ENCODE measurements at regions not wholly inside any gene's neighbourhood (a gene's known extent, or its start where the extent isn't known, plus 50 kb on each side); places are given as distances from the start of the nearest gene placed in this dataset.

GRCh38 chr11:42201603-42202148 lies 742.2 kb upstream of the LRRC4C start:
- no peaks in the 10 kb centered on the region for H3K9me3 ChIP-seq (ENCODE audit: low read length)

GRCh38 chr11:42205518-42205917 lies 746.1 kb upstream of the LRRC4C start:
- no peak overlapping the region for H2AFZ ChIP-seq (ENCODE audit: low read depth, low read length)
- no peaks in the 10 kb centered on the region for H3F3A ChIP-seq (ENCODE audit: insufficient read depth, low read length, poor library complexity, severe bottlenecking)
- no peaks in the 10 kb centered on the region for H3K36me3 ChIP-seq (ENCODE audit: insufficient read depth, low read length)
- H3K4me2 ChIP-seq (ENCODE audit: low read length) = no peak overlapping the region
- no peaks in the 10 kb centered on the region for H4K20me1 ChIP-seq (ENCODE audit: insufficient read depth)
- no peak overlapping the region for H3K9ac ChIP-seq (ENCODE audit: low read length)
- H3K9me2 ChIP-seq (ENCODE audit: insufficient read depth, low read length) = no peaks in the 10 kb centered on the region
- no peaks in the 10 kb centered on the region for H3K27me3 ChIP-seq (ENCODE audit: insufficient read depth, low read depth, low read length)
- H3K27ac ChIP-seq (ENCODE audit: low read length) = no peak overlapping the region
- no peaks in the 10 kb centered on the region for H3K9me3 ChIP-seq (ENCODE audit: low read length)
- no peaks in the 10 kb centered on the region for H3K79me2 ChIP-seq (replicated peaks; ENCODE audit: insufficient read depth, low read length)
- no peak for TF ChIP-seq EP300 (conservative IDR thresholded peaks at IDR 0.05; ENCODE audit: poor library complexity, severe bottlenecking)
- TF ChIP-seq SMC3 (conservative IDR thresholded peaks at IDR 0.05; ENCODE audit: poor library complexity) = no peak
- TF ChIP-seq MXI1 (conservative IDR thresholded peaks at IDR 0.05; ENCODE audit: poor library complexity, severe bottlenecking) = no peak
- TF ChIP-seq TAF1 (IDR thresholded peaks at IDR 0.05; ENCODE audit: low read depth) = no peak
- TF ChIP-seq, protein P1, sequence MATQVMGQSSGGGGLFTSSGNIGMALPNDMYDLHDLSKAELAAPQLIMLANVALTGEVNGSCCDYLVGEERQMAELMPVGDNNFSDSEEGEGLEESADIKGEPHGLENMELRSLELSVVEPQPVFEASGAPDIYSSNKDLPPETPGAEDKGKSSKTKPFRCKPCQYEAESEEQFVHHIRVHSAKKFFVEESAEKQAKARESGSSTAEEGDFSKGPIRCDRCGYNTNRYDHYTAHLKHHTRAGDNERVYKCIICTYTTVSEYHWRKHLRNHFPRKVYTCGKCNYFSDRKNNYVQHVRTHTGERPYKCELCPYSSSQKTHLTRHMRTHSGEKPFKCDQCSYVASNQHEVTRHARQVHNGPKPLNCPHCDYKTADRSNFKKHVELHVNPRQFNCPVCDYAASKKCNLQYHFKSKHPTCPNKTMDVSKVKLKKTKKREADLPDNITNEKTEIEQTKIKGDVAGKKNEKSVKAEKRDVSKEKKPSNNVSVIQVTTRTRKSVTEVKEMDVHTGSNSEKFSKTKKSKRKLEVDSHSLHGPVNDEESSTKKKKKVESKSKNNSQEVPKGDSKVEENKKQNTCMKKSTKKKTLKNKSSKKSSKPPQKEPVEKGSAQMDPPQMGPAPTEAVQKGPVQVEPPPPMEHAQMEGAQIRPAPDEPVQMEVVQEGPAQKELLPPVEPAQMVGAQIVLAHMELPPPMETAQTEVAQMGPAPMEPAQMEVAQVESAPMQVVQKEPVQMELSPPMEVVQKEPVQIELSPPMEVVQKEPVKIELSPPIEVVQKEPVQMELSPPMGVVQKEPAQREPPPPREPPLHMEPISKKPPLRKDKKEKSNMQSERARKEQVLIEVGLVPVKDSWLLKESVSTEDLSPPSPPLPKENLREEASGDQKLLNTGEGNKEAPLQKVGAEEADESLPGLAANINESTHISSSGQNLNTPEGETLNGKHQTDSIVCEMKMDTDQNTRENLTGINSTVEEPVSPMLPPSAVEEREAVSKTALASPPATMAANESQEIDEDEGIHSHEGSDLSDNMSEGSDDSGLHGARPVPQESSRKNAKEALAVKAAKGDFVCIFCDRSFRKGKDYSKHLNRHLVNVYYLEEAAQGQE (IDR thresholded peaks at IDR 0.05; ENCODE audit: borderline replicate concordance) = no peak
- no peak for TF ChIP-seq RAD21 (conservative IDR thresholded peaks at IDR 0.05)
- no peak for TF ChIP-seq CTCF (IDR thresholded peaks at IDR 0.05; ENCODE audit: poor library complexity, severe bottlenecking)
- TF ChIP-seq POLR2AphosphoS5 (IDR thresholded peaks at IDR 0.05) = no peak
- TF ChIP-seq EZH2 (IDR thresholded peaks at IDR 0.05; ENCODE audit: borderline replicate concordance, insufficient read depth, low read length, poor library complexity, severe bottlenecking) = no peak
- no peak overlapping the region for H3K4me3 ChIP-seq (ENCODE audit: low read length)

More at GRCh38 chr11:42201603-42202148, 742.2 kb upstream of the LRRC4C start:
- no peak overlapping the region for H3K4me3 ChIP-seq (ENCODE audit: low read length)
- no peak overlapping the region for H3K27ac ChIP-seq (ENCODE audit: low read length)
- H4K20me1 ChIP-seq (ENCODE audit: insufficient read depth) = no peaks in the 10 kb centered on the region
- H3K36me3 ChIP-seq (ENCODE audit: insufficient read depth, low read length) = no peaks in the 10 kb centered on the region
- no peaks in the 10 kb centered on the region for H3K9me2 ChIP-seq (ENCODE audit: insufficient read depth, low read length)
- no peaks in the 10 kb centered on the region for H3F3A ChIP-seq (ENCODE audit: insufficient read depth, low read length, poor library complexity, severe bottlenecking)
- TF ChIP-seq CTCF (IDR thresholded peaks at IDR 0.05; ENCODE audit: poor library complexity, severe bottlenecking) (no peak), POLR2AphosphoS5 (IDR thresholded peaks at IDR 0.05) (no peak), TAF1 (IDR thresholded peaks at IDR 0.05; ENCODE audit: low read depth) (no peak), EZH2 (IDR thresholded peaks at IDR 0.05; ENCODE audit: borderline replicate concordance, insufficient read depth, low read length, poor library complexity, severe bottlenecking) (no peak), MXI1 (conservative IDR thresholded peaks at IDR 0.05; ENCODE audit: poor library complexity, severe bottlenecking) (no peak), EP300 (conservative IDR thresholded peaks at IDR 0.05; ENCODE audit: poor library complexity, severe bottlenecking) (no peak), SMC3 (conservative IDR thresholded peaks at IDR 0.05; ENCODE audit: poor library complexity) (no peak), RAD21 (conservative IDR thresholded peaks at IDR 0.05) (no peak)
- TF ChIP-seq, protein P1 (IDR thresholded peaks at IDR 0.05; ENCODE audit: borderline replicate concordance) = no peak
- no peak overlapping the region for H3K9ac ChIP-seq (ENCODE audit: low read length)
- no peak overlapping the region for H3K4me2 ChIP-seq (ENCODE audit: low read length)
- H3K79me2 ChIP-seq (replicated peaks; ENCODE audit: insufficient read depth, low read length) = no peaks in the 10 kb centered on the region
- H2AFZ ChIP-seq (ENCODE audit: low read depth, low read length) = no peak overlapping the region
- no peaks in the 10 kb centered on the region for H3K27me3 ChIP-seq (ENCODE audit: insufficient read depth, low read depth, low read length)
